ENCODE measurements at regions not wholly inside any gene's neighbourhood (a gene's known extent, or its start where the extent isn't known, plus 50 kb on each side); places are given as distances from the start of the nearest gene placed in this dataset.

DNA sequence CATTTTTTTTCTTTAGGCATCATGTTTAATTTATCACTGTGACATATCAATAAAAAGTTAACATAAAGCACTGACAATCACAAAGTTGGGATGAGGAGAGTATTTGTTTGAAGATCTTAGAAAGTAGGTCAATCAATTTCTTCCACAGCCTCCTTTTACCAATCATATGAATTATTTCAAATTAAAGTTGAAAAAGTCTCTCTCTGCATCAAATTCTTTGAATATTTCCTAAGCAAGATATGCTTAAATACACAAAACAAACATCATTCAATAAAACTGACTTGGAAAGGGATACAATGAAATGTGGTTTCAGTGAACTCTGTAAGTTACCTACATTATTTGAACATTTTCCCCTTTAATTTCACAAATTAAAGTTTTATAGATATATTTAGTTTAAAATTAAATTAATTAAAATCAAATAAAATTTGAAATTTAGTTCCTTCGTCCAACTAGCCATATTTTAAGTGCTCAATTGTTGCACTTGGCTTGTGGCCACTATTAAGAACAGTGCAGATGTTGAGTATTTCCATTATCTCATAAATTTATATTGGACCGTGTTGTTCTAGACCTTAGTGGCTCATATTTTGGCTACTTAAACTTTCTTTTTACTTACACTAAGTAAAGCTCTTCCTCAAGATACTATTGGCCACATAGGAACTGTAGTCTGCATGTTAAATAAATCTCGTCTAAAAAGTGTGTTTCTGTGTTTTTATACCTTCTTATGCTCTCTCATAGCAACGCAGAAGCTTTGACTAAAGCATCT lies 949.7 kb upstream of the NUDT12 start:
- TF ChIP-seq CTCF (IDR thresholded peaks at IDR 0.05), result no peak
- no peak for TF ChIP-seq POLR2AphosphoS5 (IDR thresholded peaks at IDR 0.05)
- TF ChIP-seq POLR2A (IDR thresholded peaks at IDR 0.05), result no peak
